ENCODE measurements at regions not wholly inside any gene's neighbourhood (a gene's known extent, or its start where the extent isn't known, plus 50 kb on each side); places are given as distances from the start of the nearest gene placed in this dataset.
"Not testable (repeated sequence)": the region's sequence is repeated elsewhere in the genome, so short reads cannot be mapped to it uniquely, and the experiment has no call there.

DNA sequence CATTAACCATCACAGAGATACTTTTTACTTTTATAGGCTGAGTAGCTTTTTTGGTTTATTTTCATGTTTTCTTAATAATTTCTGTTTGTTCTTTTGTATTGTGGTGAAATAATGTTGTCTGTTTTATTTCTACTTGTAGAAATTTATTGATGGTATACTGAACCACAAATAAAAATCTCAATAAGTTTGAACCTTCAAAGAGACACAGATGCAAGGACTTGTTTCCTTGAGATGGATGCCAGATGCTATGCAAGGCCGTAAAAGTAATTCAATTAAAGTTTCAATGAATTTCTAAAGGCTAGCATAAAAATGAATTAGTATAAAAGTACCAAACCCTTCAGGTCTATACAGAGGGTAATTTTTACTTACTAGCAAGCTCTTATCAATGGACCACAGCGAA is 873.5 kb downstream of the TTLL7 start:
- intact Hi-C loops (cut with DNase I) = no loop called here

DNA sequence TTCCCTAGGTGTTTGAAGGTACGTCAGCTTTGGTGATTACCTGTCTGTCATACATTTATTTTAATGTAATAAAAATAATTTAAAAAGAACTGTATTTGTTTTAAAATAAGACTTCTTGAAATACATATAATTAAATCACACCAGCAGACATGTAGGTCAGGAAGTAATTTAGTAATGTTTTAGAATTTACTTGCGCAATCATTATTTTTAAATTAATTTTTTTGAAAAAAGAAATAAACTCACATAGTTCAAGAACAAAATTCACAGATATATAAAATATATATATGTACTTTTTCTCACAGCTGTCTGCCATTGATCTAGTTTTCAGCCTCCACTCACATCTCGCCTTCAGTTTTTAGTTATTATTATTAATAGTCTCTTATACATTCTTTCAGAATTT is 875.9 kb downstream of the TTLL7 start:
- WGBS, 2 donors = 97 to 99% methylated on average over 3 of the region's 3 CpGs
- H3K9me3 ChIP-seq = no peaks in the 10 kb centered on the region

More for the DNA sequence above, 873.5 kb downstream of the TTLL7 start:
- Histone ChIP-seq H3K4me1 (no peaks in the 10 kb centered on the region), H3K9me3 (no peaks in the 10 kb centered on the region), H3K4me3 (no peak overlapping the region), H3K27ac (no peak overlapping the region), H3K36me3 (no peaks in the 10 kb centered on the region), H3K27me3 (no peaks in the 10 kb centered on the region)
- ATAC-seq (no peak), DNase-seq (no peak)
- 95% methylated on average over 2 of the region's 2 CpGs for WGBS, 2 donors
- TF ChIP-seq, protein P1, sequence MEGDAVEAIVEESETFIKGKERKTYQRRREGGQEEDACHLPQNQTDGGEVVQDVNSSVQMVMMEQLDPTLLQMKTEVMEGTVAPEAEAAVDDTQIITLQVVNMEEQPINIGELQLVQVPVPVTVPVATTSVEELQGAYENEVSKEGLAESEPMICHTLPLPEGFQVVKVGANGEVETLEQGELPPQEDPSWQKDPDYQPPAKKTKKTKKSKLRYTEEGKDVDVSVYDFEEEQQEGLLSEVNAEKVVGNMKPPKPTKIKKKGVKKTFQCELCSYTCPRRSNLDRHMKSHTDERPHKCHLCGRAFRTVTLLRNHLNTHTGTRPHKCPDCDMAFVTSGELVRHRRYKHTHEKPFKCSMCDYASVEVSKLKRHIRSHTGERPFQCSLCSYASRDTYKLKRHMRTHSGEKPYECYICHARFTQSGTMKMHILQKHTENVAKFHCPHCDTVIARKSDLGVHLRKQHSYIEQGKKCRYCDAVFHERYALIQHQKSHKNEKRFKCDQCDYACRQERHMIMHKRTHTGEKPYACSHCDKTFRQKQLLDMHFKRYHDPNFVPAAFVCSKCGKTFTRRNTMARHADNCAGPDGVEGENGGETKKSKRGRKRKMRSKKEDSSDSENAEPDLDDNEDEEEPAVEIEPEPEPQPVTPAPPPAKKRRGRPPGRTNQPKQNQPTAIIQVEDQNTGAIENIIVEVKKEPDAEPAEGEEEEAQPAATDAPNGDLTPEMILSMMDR (IDR thresholded peaks at IDR 0.05) = no peak

DNA sequence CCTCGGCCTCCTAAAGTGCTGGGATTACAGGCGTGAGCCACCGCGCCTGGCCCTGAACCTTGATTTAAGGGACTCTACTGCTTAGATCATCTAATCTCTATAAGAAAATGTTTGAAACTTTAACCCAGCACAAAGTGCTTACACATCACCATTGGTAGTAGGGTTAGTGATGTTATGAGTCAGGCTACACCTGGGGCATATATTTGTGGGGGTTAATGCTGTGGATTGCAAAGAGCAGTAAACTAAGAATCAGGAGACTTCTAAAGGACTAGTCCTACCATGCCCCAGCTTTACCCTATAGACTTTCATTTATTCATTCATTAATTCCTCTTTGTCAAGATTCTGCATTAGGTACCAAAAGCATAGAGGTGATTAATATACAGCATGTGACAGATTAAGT is 880.5 kb downstream of the TTLL7 start:
- Histone ChIP-seq H3K36me3 (no peaks in the 10 kb centered on the region), H3K4me1 (no peaks in the 10 kb centered on the region), H3K4me3 (no peak overlapping the region), H3K27ac (no peak overlapping the region), H3K27me3 (no peaks in the 10 kb centered on the region), H3K9me3 (no peaks in the 10 kb centered on the region)
- TF ChIP-seq, protein P1 (IDR thresholded peaks at IDR 0.05) = no peak
- ATAC-seq (no peak), DNase-seq (no peak)
- intact Hi-C loops (cut with DNase I) = no loop called here
- 98 to 100% methylated on average over 4 of the region's 4 CpGs for WGBS, 2 donors

More for the DNA sequence above, 875.9 kb downstream of the TTLL7 start:
- ATAC-seq = no peak
- H3K4me1 ChIP-seq = no peaks in the 10 kb centered on the region
- no peak overlapping the region for H3K27ac ChIP-seq
- H3K4me3 ChIP-seq = no peak overlapping the region
- TF ChIP-seq, protein P1 (IDR thresholded peaks at IDR 0.05) = no peak
- DNase-seq = no peak
- intact Hi-C loops (cut with DNase I) = no loop called here
- no peaks in the 10 kb centered on the region for H3K27me3 ChIP-seq
- H3K36me3 ChIP-seq = no peaks in the 10 kb centered on the region

DNA sequence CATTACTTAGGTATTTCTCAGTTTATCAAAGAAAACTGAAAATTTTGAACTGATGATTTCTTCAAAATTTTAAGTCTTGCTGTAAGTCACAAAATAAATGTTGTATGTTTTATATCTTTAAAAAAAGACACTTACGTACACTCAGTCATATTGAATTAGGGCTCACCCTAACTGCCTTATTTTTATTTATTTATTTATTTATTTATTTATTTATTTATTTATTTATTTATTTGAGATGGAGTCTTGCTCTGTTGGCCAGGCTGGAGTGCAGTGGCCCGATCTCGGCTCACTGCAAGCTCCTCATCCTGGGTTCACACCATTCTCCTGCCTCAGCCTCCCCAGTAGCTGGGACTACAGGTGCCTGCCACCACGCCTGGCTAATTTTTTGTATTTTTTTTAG is 881.9 kb downstream of the TTLL7 start:
- intact Hi-C loops (cut with DNase I); H3K27ac ChIP-seq; H3K4me1 ChIP-seq; H3K9me3 ChIP-seq; ATAC-seq; H3K36me3 ChIP-seq; DNase-seq; H3K4me3 ChIP-seq; H3K27me3 ChIP-seq: not testable (repeated sequence)
- WGBS, 2 donors = 98% methylated on average over 4 of the region's 4 CpGs

DNA sequence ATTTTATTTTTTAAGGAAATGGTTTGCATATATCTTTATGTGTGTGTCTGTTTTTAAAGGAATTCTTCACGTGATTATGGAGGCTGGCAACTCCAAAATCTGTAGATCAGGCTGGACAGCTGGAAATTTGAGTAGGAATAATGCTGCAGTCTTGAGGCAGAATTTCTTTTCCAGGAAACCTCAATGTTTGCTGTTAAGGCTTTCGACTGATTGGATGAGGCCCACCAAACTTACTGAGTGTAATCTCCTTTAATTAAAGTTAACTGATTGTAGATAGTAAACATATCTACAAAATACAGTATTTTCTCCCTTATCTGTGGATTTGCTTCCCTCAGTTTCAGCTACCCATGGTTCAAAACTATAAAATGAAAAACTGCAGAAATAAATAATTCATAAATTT is 883.1 kb downstream of the TTLL7 start:
- Histone ChIP-seq H3K27me3 (no peaks in the 10 kb centered on the region), H3K4me1 (no peaks in the 10 kb centered on the region), H3K4me3 (no peak overlapping the region), H3K9me3 (no peaks in the 10 kb centered on the region), H3K36me3 (no peaks in the 10 kb centered on the region), H3K27ac (no peak overlapping the region)
- 93 to 94% methylated on average over 2 of the region's 2 CpGs for WGBS, 2 donors
- TF ChIP-seq, protein P1 (IDR thresholded peaks at IDR 0.05) = no peak
- no peak for ATAC-seq
- intact Hi-C loops (cut with DNase I) = no loop called here
- no peak for DNase-seq
